Caco-2 (cell line): ENCODE measurements at regions not wholly inside any gene's neighbourhood (a gene's known extent, or its start where the extent isn't known, plus 50 kb on each side); places are given as distances from the start of the nearest gene placed in this dataset.
"Not testable (repeated sequence)": the region's sequence is repeated elsewhere in the genome, so short reads cannot be mapped to it uniquely, and the experiment has no call there.

Experiments
- BruUV-seq: library from RNA; stranded (reverse); fragments of 400-500 nt; replicated peaks from 2 replicates; lab custom pipeline; 2021; lab: Mats Ljungman, UMichigan
- CTCF ChIA-PET: fragments of 300-600 bp; sonication (Branson Sonifier 250); formaldehyde crosslinking; loops from one replicate; lab custom pipeline; 2022; ENCODE audit warnings: antibody characterized with exemption; lab: Charles Lee
- POLR2A ChIA-PET: fragments of 300-600 bp; sonication (Branson Sonifier 250); formaldehyde crosslinking; loops from one replicate; lab custom pipeline; 2022; ENCODE audit warnings: antibody characterized with exemption; lab: Charles Lee
- DNase-seq, 2 experiments: peaks; one replicate each; pipeline versions ENCODE4 v3.0.0 to v3.0.0-alpha.2; 2020 to 2022
- H3K27me3 ChIP-seq: replicated peaks from 2 replicates; pipeline ENCODE4 v1.6.0; 2011; ENCODE audit warnings: low read length; ENCODE audit not compliant: control insufficient read depth, insufficient read depth
- H3K36me3 ChIP-seq: 2 replicates; pipeline ENCODE4 v1.5.1; 2011; ENCODE audit warnings: low read length; ENCODE audit not compliant: control insufficient read depth, insufficient read depth
- H3K4me1 ChIP-seq: fragments of 250-450 bp; sonication (Bioruptor Pico); 2 replicates; pipeline ENCODE4 v1.5.1; 2020; ENCODE audit warnings: mild to moderate bottlenecking
- H3K4me3 ChIP-seq: 2 replicates; pipeline ENCODE4 v1.5.1; 2011; ENCODE audit warnings: low read depth, mild to moderate bottlenecking, control low read depth, low read length
- H3K9me3 ChIP-seq: fragments of 250-450 bp; sonication (Bioruptor Pico); 2 replicates; pipeline ENCODE4 v1.5.1; 2020; ENCODE audit warnings: mild to moderate bottlenecking, moderate library complexity
- H3K27ac Mint-ChIP-seq: one replicate; pipeline ENCODE4 v1.8.0; 2022; ENCODE audit warnings: mixed read lengths; ENCODE audit not compliant: unreplicated experiment
- H3K27me3 Mint-ChIP-seq: one replicate; pipeline ENCODE4 v1.8.0; 2022; ENCODE audit warnings: mixed read lengths; ENCODE audit not compliant: insufficient read depth, unreplicated experiment
- H3K36me3 Mint-ChIP-seq: one replicate; pipeline ENCODE4 v1.8.0; 2022; ENCODE audit warnings: mild to moderate bottlenecking, mixed read lengths; ENCODE audit not compliant: insufficient read depth, unreplicated experiment
- H3K4me1 Mint-ChIP-seq: one replicate; pipeline ENCODE4 v1.8.0; 2022; ENCODE audit warnings: low read depth, mixed read lengths; ENCODE audit not compliant: unreplicated experiment
- H3K4me3 Mint-ChIP-seq: one replicate; pipeline ENCODE4 v1.8.0; 2022; ENCODE audit warnings: mild to moderate bottlenecking, moderate library complexity, mixed read lengths; ENCODE audit not compliant: unreplicated experiment
- H3K9me3 Mint-ChIP-seq: one replicate; pipeline ENCODE4 v1.8.0; 2022; ENCODE audit warnings: mixed read lengths; ENCODE audit not compliant: unreplicated experiment
- CTCF ChIP-seq, 2 experiments: fragments of 200-600 bp in 1 of 2; IDR thresholded peaks; 1 replicate in 1 of 2; 2 replicates in 1 of 2; pipeline versions ENCODE4 v1.5.1 to v1.8.0; 2011 to 2022; ENCODE audit warnings: antibody characterized with exemption in 1 of 2, control low read depth in 1 of 2, inconsistent platforms in 1 of 2, low read depth in 1 of 2, low read length in 1 of 2, mild to moderate bottlenecking in 1 of 2, moderate library complexity in 1 of 2; ENCODE audit not compliant: insufficient read depth in 1 of 2, severe bottlenecking in 1 of 2, unreplicated experiment in 1 of 2
- intact Hi-C: fragments of 100-400 bp; cut with micrococcal nuclease; formaldehyde crosslinking; loops from one replicate; pipeline ENCODE4 v1.10.0; 2022; ENCODE audit not compliant: unreplicated experiment

DNA sequence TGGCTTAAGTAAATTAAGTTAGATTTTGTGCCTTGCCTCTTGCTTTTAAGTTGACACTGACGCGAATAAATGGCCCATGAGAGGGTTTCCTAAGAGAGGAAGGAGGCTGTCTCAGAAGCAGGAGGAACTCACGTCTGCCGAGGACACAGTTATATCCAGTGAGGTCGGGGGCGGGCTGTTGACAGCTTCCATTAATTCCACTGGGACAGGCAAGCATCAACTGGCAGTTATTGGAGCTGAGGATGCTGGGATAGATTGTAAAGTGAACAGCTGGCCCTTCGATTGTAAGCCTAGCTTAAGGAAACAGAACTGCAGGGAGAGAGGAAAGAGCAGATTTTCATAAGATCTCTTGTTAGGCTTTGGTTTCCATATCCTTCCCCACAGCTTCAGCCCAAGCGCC lies 399.2 kb downstream of the IPO8 start:
- Histone ChIP-seq H3K9me3 (no peaks in the 10 kb centered on the region), H3K4me1 (no peaks in the 10 kb centered on the region), H3K36me3 (no peaks in the 10 kb centered on the region), H3K4me3 (no peak overlapping the region), H3K27me3 (no peaks in the 10 kb centered on the region; the same call in 1 of the 2 replicates)
- no peak for TF ChIP-seq CTCF (IDR thresholded peaks at IDR 0.05; ENCODE audit: insufficient read depth in 1 of 2, low read depth in 1 of 2, low read length in 1 of 2, severe bottlenecking in 1 of 2, unreplicated experiment in 1 of 2)
- no TSS peak for BruUV-seq
- DNase-seq, result no peak
- peaks cover 8% of the 10 kb centered on the region for H3K27me3 Mint-ChIP-seq
- H3K4me3 Mint-ChIP-seq, result no peak overlapping the region
- peaks cover 11% of the 10 kb centered on the region for H3K9me3 Mint-ChIP-seq
- H3K36me3 Mint-ChIP-seq, result no peaks in the 10 kb centered on the region
- H3K27ac Mint-ChIP-seq, result no peak overlapping the region
- intact Hi-C loops, result no loop called here
- POLR2A ChIA-PET, result no interaction called here
- CTCF ChIA-PET, result no interaction called here
- H3K4me1 Mint-ChIP-seq, result no peaks in the 10 kb centered on the region

DNA sequence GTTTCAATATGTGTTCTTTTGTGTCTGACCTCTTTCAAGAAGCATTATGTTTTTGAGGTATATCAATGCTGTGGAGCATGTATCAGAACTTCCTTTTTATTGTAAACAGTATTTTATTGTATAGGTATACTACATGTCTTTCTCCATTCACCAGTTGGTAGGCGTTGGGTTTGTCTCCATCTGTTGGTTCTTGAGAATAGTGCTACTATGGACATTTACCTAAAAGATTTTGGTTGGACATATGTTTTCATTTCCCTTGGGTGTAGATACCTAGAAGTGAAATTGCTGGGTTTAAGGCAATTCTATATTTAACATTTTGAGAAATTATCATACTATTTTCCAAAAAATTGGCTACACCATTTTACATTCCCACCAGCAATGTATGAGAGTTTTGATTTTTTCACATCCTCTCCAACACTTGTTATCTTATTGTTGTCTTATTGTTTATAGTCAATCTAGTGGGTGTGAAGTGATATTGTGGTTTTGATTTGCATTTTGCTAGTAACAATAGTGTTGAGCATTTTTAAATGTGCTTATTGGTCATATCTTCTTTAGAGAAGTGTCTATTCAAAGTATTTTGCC lies 409.2 kb downstream of the IPO8 start:
- Histone ChIP-seq H3K9me3 (no peaks in the 10 kb centered on the region), H3K27me3 (no peaks in the 10 kb centered on the region), H3K4me1 (no peaks in the 10 kb centered on the region), H3K4me3 (no peak overlapping the region), H3K36me3 (no peaks in the 10 kb centered on the region)
- ChIA-PET POLR2A (no interaction called here), CTCF (no interaction called here)
- no peak overlapping the region for H3K27ac Mint-ChIP-seq
- no TSS peak for BruUV-seq
- peaks cover 9% of the 10 kb centered on the region for H3K9me3 Mint-ChIP-seq
- peak; percentile 77 for TF ChIP-seq CTCF (IDR thresholded peaks at IDR 0.05; ENCODE audit: insufficient read depth in 1 of 2, low read depth in 1 of 2, low read length in 1 of 2, severe bottlenecking in 1 of 2, unreplicated experiment in 1 of 2)
- intact Hi-C loops, result loop anchor here (1.0 to 10.0 kb wide), 9 partner anchors 84 to 767 kb away; no protein-coding TSS in a partner anchor
- peaks cover 2% of the 10 kb centered on the region for H3K27me3 Mint-ChIP-seq
- no peaks in the 10 kb centered on the region for H3K4me1 Mint-ChIP-seq
- peak in 1 of 2 experiments; percentile 51 for DNase-seq
- no peaks in the 10 kb centered on the region for H3K36me3 Mint-ChIP-seq
- H3K4me3 Mint-ChIP-seq, result no peak overlapping the region

DNA sequence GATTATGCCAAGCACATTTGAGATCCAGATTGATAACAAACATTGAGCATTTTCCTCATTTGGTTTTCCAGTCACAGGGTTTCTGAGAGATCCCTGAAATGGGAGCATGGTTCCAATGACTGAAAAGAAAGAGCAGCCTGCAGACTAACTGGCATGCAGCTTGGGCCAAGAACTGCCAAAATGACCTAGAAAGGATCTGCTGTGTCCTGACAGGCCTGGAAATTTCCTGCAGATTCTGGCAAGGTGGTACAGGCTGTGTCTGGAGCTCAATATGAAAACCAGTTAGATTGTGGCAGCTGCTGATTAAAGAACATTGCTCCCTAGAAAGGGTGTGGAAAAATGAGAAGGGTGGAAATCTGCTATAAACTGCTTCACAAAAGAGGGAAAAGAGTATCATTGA lies 417.3 kb downstream of the IPO8 start:
- H3K36me3 Mint-ChIP-seq, result no peaks in the 10 kb centered on the region
- Histone ChIP-seq H3K36me3 (no peaks in the 10 kb centered on the region), H3K4me1 (no peaks in the 10 kb centered on the region), H3K4me3 (no peak overlapping the region), H3K9me3 (peaks cover 12% of the 10 kb centered on the region; the same call in 1 of the 2 replicates), H3K27me3 (no peaks in the 10 kb centered on the region)
- BruUV-seq, result no TSS peak
- POLR2A ChIA-PET, result no interaction called here
- H3K4me1 Mint-ChIP-seq, result no peaks in the 10 kb centered on the region
- DNase-seq, result no peak
- CTCF ChIA-PET, result no interaction called here
- H3K27ac Mint-ChIP-seq, result no peak overlapping the region
- no peaks in the 10 kb centered on the region for H3K27me3 Mint-ChIP-seq
- H3K4me3 Mint-ChIP-seq, result no peak overlapping the region
- intact Hi-C loops, result no loop called here
- peaks cover 23% of the 10 kb centered on the region for H3K9me3 Mint-ChIP-seq
- no peak for TF ChIP-seq CTCF (IDR thresholded peaks at IDR 0.05; ENCODE audit: insufficient read depth in 1 of 2, low read depth in 1 of 2, low read length in 1 of 2, severe bottlenecking in 1 of 2, unreplicated experiment in 1 of 2)

GRCh38 chr12:30272515-30272914 lies 423.2 kb downstream of the IPO8 start:
- CTCF ChIA-PET, H3K27ac Mint-ChIP-seq, H3K36me3 Mint-ChIP-seq, BruUV-seq, POLR2A ChIA-PET, DNase-seq, H3K27me3 ChIP-seq, H3K36me3 ChIP-seq, intact Hi-C loops, H3K4me3 ChIP-seq, H3K4me1 ChIP-seq, H3K4me1 Mint-ChIP-seq, H3K4me3 Mint-ChIP-seq, H3K27me3 Mint-ChIP-seq: not testable (repeated sequence)
- H3K9me3 Mint-ChIP-seq, result peaks cover 30% of the 10 kb centered on the region
- peaks cover 25% of the 10 kb centered on the region for H3K9me3 ChIP-seq
